Ascending aorta (tissue), 2 donors: ENCODE measurements at regions not wholly inside any gene's neighbourhood (a gene's known extent, or its start where the extent isn't known, plus 50 kb on each side); places are given as distances from the start of the nearest gene placed in this dataset.

Experiments used
- DNase-seq, 2 donors: peaks; one replicate each; pipeline ENCODE4 v3.0.0-alpha.2; 2019; ENCODE audit warnings: low spot score in 2 of 2
- H3K27ac ChIP-seq, 2 donors: fragments of 200-600 bp; sonication (generic); one replicate each; pipeline ENCODE4 v1.5.1; 2016 to 2017; ENCODE audit warnings: mild to moderate bottlenecking in 1 of 2
- H3K27me3 ChIP-seq: fragments of 200-600 bp; sonication (generic); one replicate; pipeline ENCODE4 v1.5.1; 2017
- H3K36me3 ChIP-seq, 2 donors: fragments of 200-600 bp; sonication (generic); one replicate each; pipeline ENCODE4 v1.5.1; 2016
- H3K4me1 ChIP-seq, 2 donors: fragments of 200-600 bp; sonication (generic); one replicate each; pipeline ENCODE4 v1.5.1; 2016 to 2017; ENCODE audit warnings: mild to moderate bottlenecking in 1 of 2
- H3K4me3 ChIP-seq, 2 donors: fragments of 200-600 bp; sonication (generic); one replicate each; pipeline ENCODE4 v1.5.1; 2016 to 2017; ENCODE audit warnings: mild to moderate bottlenecking in 1 of 2
- H3K9me3 ChIP-seq, 2 donors: fragments of 200-600 bp; sonication (generic); one replicate each; pipeline ENCODE4 v1.5.1; 2016
- intact Hi-C: fragments of 100-400 bp; cut with DNase I; formaldehyde crosslinking; loops from one replicate; pipeline ENCODE4 v1.15.1; 2023
- TF ChIP-seq, protein P1 (sequence below), 3 experiments: fragments of 200-600 bp in 2 of 3; fragments of 450-650 bp in 1 of 3; sonication (generic) in 2 of 3; IDR thresholded peaks; one replicate each; pipeline ENCODE4 v1.5.1; 2016 to 2019; ENCODE audit warnings: antibody characterized with exemption in 3 of 3, mild to moderate bottlenecking in 1 of 3, moderate library complexity in 1 of 3

DNA sequence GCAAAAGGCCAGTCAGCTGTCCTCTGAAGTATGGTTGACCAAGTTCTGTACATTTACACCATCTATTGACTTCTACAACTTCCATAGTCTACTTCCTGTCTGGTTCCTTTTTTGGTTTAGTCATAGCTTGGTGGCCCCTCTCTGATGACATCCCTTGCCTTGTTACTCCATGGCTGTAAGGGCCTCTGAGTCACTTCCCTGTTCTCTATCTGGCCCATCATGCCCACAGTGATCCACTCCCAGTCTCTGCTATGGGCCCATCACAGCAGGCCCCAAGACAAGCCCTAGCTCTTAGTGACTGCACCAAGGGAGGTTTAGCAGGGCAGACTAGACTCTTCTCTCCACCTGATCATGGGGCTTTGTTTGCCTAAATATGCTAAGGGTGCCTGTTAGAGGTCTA lies 441.6 kb downstream of the HACE1 start:
- TF ChIP-seq, protein P1, sequence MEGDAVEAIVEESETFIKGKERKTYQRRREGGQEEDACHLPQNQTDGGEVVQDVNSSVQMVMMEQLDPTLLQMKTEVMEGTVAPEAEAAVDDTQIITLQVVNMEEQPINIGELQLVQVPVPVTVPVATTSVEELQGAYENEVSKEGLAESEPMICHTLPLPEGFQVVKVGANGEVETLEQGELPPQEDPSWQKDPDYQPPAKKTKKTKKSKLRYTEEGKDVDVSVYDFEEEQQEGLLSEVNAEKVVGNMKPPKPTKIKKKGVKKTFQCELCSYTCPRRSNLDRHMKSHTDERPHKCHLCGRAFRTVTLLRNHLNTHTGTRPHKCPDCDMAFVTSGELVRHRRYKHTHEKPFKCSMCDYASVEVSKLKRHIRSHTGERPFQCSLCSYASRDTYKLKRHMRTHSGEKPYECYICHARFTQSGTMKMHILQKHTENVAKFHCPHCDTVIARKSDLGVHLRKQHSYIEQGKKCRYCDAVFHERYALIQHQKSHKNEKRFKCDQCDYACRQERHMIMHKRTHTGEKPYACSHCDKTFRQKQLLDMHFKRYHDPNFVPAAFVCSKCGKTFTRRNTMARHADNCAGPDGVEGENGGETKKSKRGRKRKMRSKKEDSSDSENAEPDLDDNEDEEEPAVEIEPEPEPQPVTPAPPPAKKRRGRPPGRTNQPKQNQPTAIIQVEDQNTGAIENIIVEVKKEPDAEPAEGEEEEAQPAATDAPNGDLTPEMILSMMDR (IDR thresholded peaks at IDR 0.05): no peak

DNA sequence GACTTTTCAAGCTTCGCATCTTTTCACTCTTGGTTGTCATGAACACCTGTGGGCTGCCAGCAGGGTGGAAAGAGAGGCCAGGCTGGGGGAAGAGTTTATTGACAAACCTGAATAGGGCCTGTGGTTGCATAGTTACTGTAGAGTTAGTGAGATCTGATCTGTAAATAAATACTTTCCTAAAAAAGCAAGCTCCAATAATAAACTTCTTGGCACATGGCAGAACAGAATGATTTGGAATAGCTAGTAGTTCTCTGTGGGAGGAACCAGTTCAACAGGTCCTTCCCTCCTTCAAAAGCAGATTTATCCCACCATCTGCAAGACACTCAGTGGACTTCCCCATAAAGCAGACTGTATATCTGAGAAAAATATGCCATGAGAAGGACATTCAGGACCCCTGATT lies 445.0 kb downstream of the HACE1 start:
- H3K4me1 ChIP-seq: no peaks in the 10 kb centered on the region
- no peak overlapping the region for H3K27ac ChIP-seq
- H3K4me3 ChIP-seq: no peak overlapping the region
- TF ChIP-seq, protein P1 (IDR thresholded peaks at IDR 0.05): no peak
- H3K27me3 ChIP-seq: no peaks in the 10 kb centered on the region
- H3K36me3 ChIP-seq: no peaks in the 10 kb centered on the region
- DNase-seq: no peak
- intact Hi-C loops: no loop called here
- no peaks in the 10 kb centered on the region for H3K9me3 ChIP-seq

More for the DNA sequence above, 441.6 kb downstream of the HACE1 start:
- Histone ChIP-seq H3K36me3 (no peaks in the 10 kb centered on the region), H3K27me3 (no peaks in the 10 kb centered on the region), H3K27ac (no peak overlapping the region), H3K9me3 (no peaks in the 10 kb centered on the region), H3K4me1 (no peaks in the 10 kb centered on the region), H3K4me3 (no peak overlapping the region)
- no peak for DNase-seq
- intact Hi-C loops: no loop called here

DNA sequence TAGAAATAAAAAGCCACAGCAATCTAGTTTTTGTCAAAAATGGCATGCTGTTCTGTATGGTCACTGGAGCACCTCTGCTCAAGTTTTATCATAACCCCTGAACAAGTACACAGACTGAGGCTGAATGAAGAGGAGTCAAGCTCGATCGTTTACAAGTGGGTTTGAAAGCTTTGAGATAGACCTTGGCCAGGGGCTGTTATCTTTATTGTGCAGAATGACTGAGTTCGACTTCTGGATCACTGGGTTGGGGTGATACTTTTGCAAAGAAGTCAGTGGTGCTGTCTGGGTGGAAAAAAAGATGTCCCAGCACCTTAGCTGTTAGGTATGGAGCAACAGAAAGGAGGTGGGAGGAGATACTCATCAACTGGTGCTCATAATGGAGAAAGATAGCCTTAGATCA lies 446.0 kb downstream of the HACE1 start:
- intact Hi-C loops: no loop called here
- Histone ChIP-seq H3K4me1 (no peaks in the 10 kb centered on the region), H3K27me3 (no peaks in the 10 kb centered on the region), H3K36me3 (no peaks in the 10 kb centered on the region), H3K9me3 (no peaks in the 10 kb centered on the region), H3K4me3 (no peak overlapping the region), H3K27ac (no peak overlapping the region)
- TF ChIP-seq, protein P1 (IDR thresholded peaks at IDR 0.05): no peak
- no peak for DNase-seq

DNA sequence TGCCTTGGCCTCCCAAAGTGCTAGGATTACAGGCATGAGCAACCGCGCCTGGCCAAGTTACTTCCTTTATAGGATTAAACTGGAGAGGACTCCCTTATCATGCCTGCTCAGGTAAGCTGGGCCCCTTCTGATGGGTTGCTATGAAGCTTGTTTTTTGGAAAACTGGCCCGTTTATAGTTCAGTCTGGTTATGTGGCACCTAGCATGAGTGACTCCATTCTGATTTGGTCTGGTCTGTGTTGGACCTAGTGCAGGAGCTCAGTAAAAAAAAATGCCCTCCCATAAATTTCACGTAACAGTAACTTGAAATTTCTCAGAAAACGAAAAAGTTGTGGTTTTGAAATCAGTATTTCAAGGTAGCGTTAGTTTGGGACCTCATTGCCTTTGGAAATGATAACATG lies 448.4 kb downstream of the HACE1 start:
- DNase-seq: no peak
- Histone ChIP-seq H3K27me3 (no peaks in the 10 kb centered on the region), H3K4me3 (no peak overlapping the region), H3K4me1 (no peaks in the 10 kb centered on the region), H3K36me3 (no peaks in the 10 kb centered on the region), H3K27ac (no peak overlapping the region), H3K9me3 (no peaks in the 10 kb centered on the region)
- intact Hi-C loops: no loop called here
- TF ChIP-seq, protein P1 (IDR thresholded peaks at IDR 0.05): no peak

DNA sequence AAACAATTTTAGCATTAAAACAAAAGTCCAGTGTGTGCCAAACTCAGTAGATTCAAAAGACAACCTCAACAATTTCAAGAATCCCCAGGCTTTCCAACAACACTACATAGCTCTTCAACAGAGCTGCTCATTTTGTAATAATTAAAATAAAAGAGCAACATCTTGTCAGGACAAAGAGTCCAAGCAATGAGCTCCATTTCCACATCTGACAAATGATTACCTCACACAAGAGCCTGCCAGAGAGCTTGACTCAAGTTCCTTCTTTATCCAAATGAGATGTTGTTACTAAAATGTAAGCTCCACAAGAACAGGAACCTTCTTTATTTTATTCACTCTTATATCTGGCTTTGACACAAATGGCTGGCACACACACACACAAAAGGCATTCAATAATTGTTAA lies 449.8 kb downstream of the HACE1 start:
- no peak for DNase-seq
- Histone ChIP-seq H3K4me3 (no peak overlapping the region), H3K36me3 (no peaks in the 10 kb centered on the region), H3K27ac (no peak overlapping the region), H3K27me3 (no peaks in the 10 kb centered on the region), H3K4me1 (no peaks in the 10 kb centered on the region), H3K9me3 (no peaks in the 10 kb centered on the region)
- TF ChIP-seq, protein P1 (IDR thresholded peaks at IDR 0.05): no peak
- intact Hi-C loops: no loop called here

DNA sequence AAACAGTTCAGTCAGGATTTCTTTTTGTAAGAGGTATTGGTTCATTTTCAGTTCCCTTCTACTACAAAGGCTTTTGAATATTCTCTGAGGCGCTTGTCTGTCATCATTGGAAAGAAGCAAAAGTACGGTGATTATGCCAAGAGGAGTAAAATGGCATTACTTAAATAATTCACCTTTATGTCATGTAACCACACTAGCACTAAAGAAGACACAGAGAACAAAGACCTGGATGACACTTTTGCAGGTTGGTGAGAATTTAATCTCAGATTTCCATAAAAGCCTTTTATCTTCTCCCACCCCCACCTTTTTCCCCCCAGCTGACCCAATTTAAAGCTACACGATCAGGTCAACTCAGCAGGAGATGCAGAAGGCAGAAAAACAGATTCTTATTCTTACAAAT lies 451.8 kb downstream of the HACE1 start:
- no peaks in the 10 kb centered on the region for H3K9me3 ChIP-seq
- TF ChIP-seq, protein P1 (IDR thresholded peaks at IDR 0.05): no peak
- DNase-seq: no peak
- H3K36me3 ChIP-seq: no peaks in the 10 kb centered on the region
- H3K4me3 ChIP-seq: no peak overlapping the region
- intact Hi-C loops: no loop called here
- H3K27ac ChIP-seq: no peak overlapping the region
- no peaks in the 10 kb centered on the region for H3K27me3 ChIP-seq
- no peaks in the 10 kb centered on the region for H3K4me1 ChIP-seq
